Astrocyte (in vitro differentiated cells and primary cell): ENCODE measurements at regions not wholly inside any gene's neighbourhood (a gene's known extent, or its start where the extent isn't known, plus 50 kb on each side); places are given as distances from the start of the nearest gene placed in this dataset.

Experiments used
- DNase-seq: peaks from one replicate; pipeline ENCODE4 v3.0.0-alpha.2; 2010; ENCODE audit warnings: low read depth
- FAIRE-seq: peaks from 2 replicates; lab custom pipeline; 2011; peaks lifted over from hg19 to GRCh38; lab: Jason Lieb, UNC
- H2AFZ ChIP-seq: 2 replicates; pipeline ENCODE4 v1.6.0; 2012; ENCODE audit warnings: low read depth, low read length, inconsistent platforms
- H3K27ac ChIP-seq: 2 replicates; pipeline ENCODE4 v1.5.1; 2011; ENCODE audit warnings: low read depth, low read length, inconsistent platforms
- H3K27me3 ChIP-seq: 2 replicates; pipeline ENCODE4 v1.6.0; 2011; ENCODE audit warnings: low read length, inconsistent platforms; ENCODE audit not compliant: insufficient read depth
- H3K36me3 ChIP-seq: 2 replicates; pipeline ENCODE4 v1.5.1; 2011; ENCODE audit warnings: low read length, inconsistent platforms; ENCODE audit not compliant: insufficient read depth
- H3K4me1 ChIP-seq: 2 replicates; pipeline ENCODE4 v1.5.1; 2011; ENCODE audit warnings: low read length, inconsistent platforms; ENCODE audit not compliant: insufficient read depth
- H3K4me2 ChIP-seq: 2 replicates; pipeline ENCODE4 v1.6.0; 2012; ENCODE audit warnings: low read length, inconsistent platforms
- H3K4me3 ChIP-seq: 2 replicates; pipeline ENCODE4 v1.5.1; 2011; ENCODE audit warnings: low read depth, mild to moderate bottlenecking, low read length, inconsistent platforms; ENCODE audit not compliant: insufficient read depth
- H3K79me2 ChIP-seq: 2 replicates; pipeline ENCODE4 v1.6.0; 2012; ENCODE audit warnings: mild to moderate bottlenecking, low read length, inconsistent platforms; ENCODE audit not compliant: insufficient read depth
- H3K9ac ChIP-seq: 2 replicates; pipeline ENCODE4 v1.6.0; 2012; ENCODE audit warnings: mild to moderate bottlenecking, low read length, inconsistent platforms
- H3K9me3 ChIP-seq: 2 replicates; pipeline ENCODE4 v1.5.1; 2012; ENCODE audit warnings: low read depth, mild to moderate bottlenecking, low read length, inconsistent platforms; ENCODE audit not compliant: insufficient read depth
- H4K20me1 ChIP-seq: 2 replicates; pipeline ENCODE4 v1.6.0; 2012; ENCODE audit warnings: low read length, inconsistent platforms; ENCODE audit not compliant: insufficient read depth
- H3K27ac Mint-ChIP-seq: one replicate; pipeline ENCODE4 v1.8.0; 2021; ENCODE audit warnings: mild to moderate bottlenecking, mixed read lengths; ENCODE audit not compliant: unreplicated experiment
- H3K27me3 Mint-ChIP-seq: one replicate; pipeline ENCODE4 v1.8.0; 2021; ENCODE audit warnings: low read depth, mixed read lengths; ENCODE audit not compliant: unreplicated experiment
- H3K36me3 Mint-ChIP-seq: one replicate; pipeline ENCODE4 v1.8.0; 2021; ENCODE audit warnings: low read depth, mixed read lengths; ENCODE audit not compliant: unreplicated experiment
- H3K4me1 Mint-ChIP-seq: one replicate; pipeline ENCODE4 v1.8.0; 2021; ENCODE audit warnings: low read depth, mixed read lengths; ENCODE audit not compliant: unreplicated experiment
- H3K4me3 Mint-ChIP-seq: one replicate; pipeline ENCODE4 v1.8.0; 2021; ENCODE audit warnings: mild to moderate bottlenecking, moderate library complexity, mixed read lengths; ENCODE audit not compliant: unreplicated experiment
- H3K9me3 Mint-ChIP-seq: one replicate; pipeline ENCODE4 v1.8.0; 2021; ENCODE audit warnings: mild to moderate bottlenecking, mixed read lengths; ENCODE audit not compliant: unreplicated experiment
- EZH2 ChIP-seq: IDR thresholded peaks from 2 replicates; pipeline ENCODE4 v1.6.1; 2012; ENCODE audit warnings: mild to moderate bottlenecking, low read length, inconsistent platforms; ENCODE audit not compliant: insufficient read depth
- TF ChIP-seq, protein P1 (sequence below): IDR thresholded peaks from 2 replicates; pipeline ENCODE4 v1.5.1; 2011; ENCODE audit warnings: low read depth, mild to moderate bottlenecking, inconsistent platforms, low read length, moderate library complexity; ENCODE audit not compliant: insufficient read depth

DNA sequence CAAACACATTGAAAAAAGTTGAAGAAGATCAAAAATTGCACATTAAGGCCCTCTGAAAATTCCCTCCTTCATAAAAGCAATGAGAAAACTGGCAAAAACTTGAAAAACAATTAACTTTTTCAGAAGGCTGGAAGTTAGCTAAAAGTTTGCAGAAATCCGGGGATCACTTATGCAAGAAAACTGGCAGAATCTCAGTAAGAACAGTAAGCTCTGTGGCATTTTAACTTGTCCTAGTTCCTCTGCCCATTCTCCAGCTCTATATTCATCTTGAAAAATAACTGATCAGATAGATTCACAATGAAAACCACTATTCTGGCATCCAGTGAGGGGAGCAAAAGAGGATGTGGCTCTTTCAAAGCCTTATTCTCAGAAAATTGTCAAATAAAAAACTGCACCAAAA, 566.8 kb downstream of the NTRK3 start:
- H3K4me3 Mint-ChIP-seq: no peak overlapping the region
- H3K4me1 Mint-ChIP-seq: no peaks in the 10 kb centered on the region
- H3K27me3 Mint-ChIP-seq: peaks cover 3% of the 10 kb centered on the region
- no peak overlapping the region for H3K9ac ChIP-seq
- H3K4me2 ChIP-seq: no peak overlapping the region
- H3K4me3 ChIP-seq: no peak overlapping the region
- H3K79me2 ChIP-seq: no peaks in the 10 kb centered on the region
- H3K27ac Mint-ChIP-seq: no peak overlapping the region
- no peaks in the 10 kb centered on the region for H3K9me3 ChIP-seq
- H3K27me3 ChIP-seq: no peaks in the 10 kb centered on the region
- no peak overlapping the region for H2AFZ ChIP-seq
- H4K20me1 ChIP-seq: no peaks in the 10 kb centered on the region
- DNase-seq: no peak
- no peak for FAIRE-seq
- H3K4me1 ChIP-seq: no peaks in the 10 kb centered on the region
- H3K36me3 Mint-ChIP-seq: no peaks in the 10 kb centered on the region
- no peaks in the 10 kb centered on the region for H3K9me3 Mint-ChIP-seq
- TF ChIP-seq EZH2: no peak
- TF ChIP-seq, protein P1, sequence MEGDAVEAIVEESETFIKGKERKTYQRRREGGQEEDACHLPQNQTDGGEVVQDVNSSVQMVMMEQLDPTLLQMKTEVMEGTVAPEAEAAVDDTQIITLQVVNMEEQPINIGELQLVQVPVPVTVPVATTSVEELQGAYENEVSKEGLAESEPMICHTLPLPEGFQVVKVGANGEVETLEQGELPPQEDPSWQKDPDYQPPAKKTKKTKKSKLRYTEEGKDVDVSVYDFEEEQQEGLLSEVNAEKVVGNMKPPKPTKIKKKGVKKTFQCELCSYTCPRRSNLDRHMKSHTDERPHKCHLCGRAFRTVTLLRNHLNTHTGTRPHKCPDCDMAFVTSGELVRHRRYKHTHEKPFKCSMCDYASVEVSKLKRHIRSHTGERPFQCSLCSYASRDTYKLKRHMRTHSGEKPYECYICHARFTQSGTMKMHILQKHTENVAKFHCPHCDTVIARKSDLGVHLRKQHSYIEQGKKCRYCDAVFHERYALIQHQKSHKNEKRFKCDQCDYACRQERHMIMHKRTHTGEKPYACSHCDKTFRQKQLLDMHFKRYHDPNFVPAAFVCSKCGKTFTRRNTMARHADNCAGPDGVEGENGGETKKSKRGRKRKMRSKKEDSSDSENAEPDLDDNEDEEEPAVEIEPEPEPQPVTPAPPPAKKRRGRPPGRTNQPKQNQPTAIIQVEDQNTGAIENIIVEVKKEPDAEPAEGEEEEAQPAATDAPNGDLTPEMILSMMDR: no peak
- no peaks in the 10 kb centered on the region for H3K36me3 ChIP-seq
- no peak overlapping the region for H3K27ac ChIP-seq

DNA sequence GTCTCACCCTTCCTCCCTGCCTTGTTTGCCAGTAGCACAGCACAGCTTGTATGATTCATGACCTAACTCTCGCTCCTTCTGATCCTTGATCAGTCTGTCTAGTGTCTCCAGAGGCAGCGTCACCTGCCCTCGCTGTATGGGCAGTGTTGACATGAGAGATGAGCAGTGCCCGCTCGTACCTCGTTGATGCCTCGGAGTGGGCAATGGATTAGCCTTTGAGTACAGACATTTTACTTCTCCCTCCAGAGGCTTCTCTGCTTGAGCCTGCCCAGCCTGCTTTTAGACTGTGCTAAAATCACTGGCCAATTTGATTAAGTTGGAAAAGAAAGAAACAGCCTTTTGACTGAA, 569.0 kb downstream of the NTRK3 start:
- Histone ChIP-seq H3K27ac (no peak overlapping the region), H2AFZ (no peak overlapping the region), H3K9me3 (no peaks in the 10 kb centered on the region), H3K4me1 (no peaks in the 10 kb centered on the region), H3K4me3 (no peak overlapping the region), H4K20me1 (no peaks in the 10 kb centered on the region), H3K27me3 (no peaks in the 10 kb centered on the region), H3K4me2 (no peak overlapping the region), H3K36me3 (no peaks in the 10 kb centered on the region), H3K9ac (no peak overlapping the region), H3K79me2 (no peaks in the 10 kb centered on the region)
- H3K36me3 Mint-ChIP-seq: no peaks in the 10 kb centered on the region
- H3K4me1 Mint-ChIP-seq: no peaks in the 10 kb centered on the region
- H3K9me3 Mint-ChIP-seq: no peaks in the 10 kb centered on the region
- TF ChIP-seq EZH2: no peak
- TF ChIP-seq, protein P1: no peak
- H3K27ac Mint-ChIP-seq: no peak overlapping the region
- FAIRE-seq (no peak), DNase-seq (no peak)
- peaks cover 7% of the 10 kb centered on the region for H3K27me3 Mint-ChIP-seq
- no peak overlapping the region for H3K4me3 Mint-ChIP-seq

DNA sequence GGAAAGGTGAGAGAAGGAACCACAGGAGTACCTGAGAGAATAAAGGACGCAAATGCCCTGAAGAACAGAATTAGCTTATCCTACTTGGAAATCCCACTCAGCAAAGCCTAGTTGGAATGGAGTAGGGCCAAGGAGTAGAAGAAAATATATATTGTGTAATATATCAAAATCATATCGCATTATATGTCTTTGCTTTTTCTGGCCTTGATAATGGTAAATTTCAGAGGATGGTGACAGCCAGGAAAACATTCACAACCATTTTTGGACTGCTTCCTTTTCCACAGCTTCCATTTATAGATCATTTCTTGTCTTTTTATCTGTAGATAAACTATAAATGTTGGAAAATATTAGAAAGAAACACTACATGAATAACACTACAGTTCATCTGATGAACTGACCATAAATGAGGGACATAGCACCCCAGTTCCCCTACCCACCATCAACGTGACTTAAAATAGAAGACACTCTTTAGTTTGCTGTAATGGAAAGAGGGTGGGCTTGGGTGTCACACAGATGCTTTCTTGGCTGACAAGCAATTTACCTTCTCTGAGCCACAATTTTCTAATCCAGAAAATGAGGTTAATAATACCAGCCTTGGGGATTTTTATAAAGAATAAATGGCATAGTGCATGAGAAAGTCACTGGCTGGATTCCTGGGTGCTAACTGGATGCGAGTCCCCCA, 569.6 kb downstream of the NTRK3 start:
- H2AFZ ChIP-seq: no peak overlapping the region
- H3K4me1 Mint-ChIP-seq: no peaks in the 10 kb centered on the region
- no peak overlapping the region for H3K4me3 Mint-ChIP-seq
- no peak for FAIRE-seq
- no peak overlapping the region for H3K9ac ChIP-seq
- H3K79me2 ChIP-seq: no peaks in the 10 kb centered on the region
- no peak overlapping the region for H3K4me2 ChIP-seq
- no peaks in the 10 kb centered on the region for H3K9me3 Mint-ChIP-seq
- H3K36me3 Mint-ChIP-seq: no peaks in the 10 kb centered on the region
- no peaks in the 10 kb centered on the region for H3K27me3 ChIP-seq
- H3K27ac Mint-ChIP-seq: peak overlapping the region; percentile 5
- no peak for DNase-seq
- H3K4me1 ChIP-seq: no peaks in the 10 kb centered on the region
- no peak overlapping the region for H3K4me3 ChIP-seq
- no peaks in the 10 kb centered on the region for H3K36me3 ChIP-seq
- TF ChIP-seq EZH2: no peak
- TF ChIP-seq, protein P1: no peak
- no peaks in the 10 kb centered on the region for H3K9me3 ChIP-seq
- no peaks in the 10 kb centered on the region for H4K20me1 ChIP-seq
- H3K27ac ChIP-seq: no peak overlapping the region
- H3K27me3 Mint-ChIP-seq: peaks cover 7% of the 10 kb centered on the region
